Ovary (tissue), 7 donors: ENCODE measurements at regions not wholly inside any gene's neighbourhood (a gene's known extent, or its start where the extent isn't known, plus 50 kb on each side); places are given as distances from the start of the nearest gene placed in this dataset.
"Not testable (repeated sequence)": the region's sequence is repeated elsewhere in the genome, so short reads cannot be mapped to it uniquely, and the experiment has no call there.

Experiments used
- DNase-seq, 5 donors: peaks; one replicate each; pipeline ENCODE4 v3.0.0-alpha.2; 2019 to 2020
- H3K27ac ChIP-seq, 2 donors: fragments of 200-600 bp; one replicate each; pipeline versions ENCODE4 v1.5.1 to v1.8.0; 2019 to 2022
- H3K27me3 ChIP-seq: fragments of 200-600 bp; one replicate; pipeline ENCODE4 v1.8.0; 2022
- H3K36me3 ChIP-seq: fragments of 200-600 bp; sonication (generic); one replicate; pipeline ENCODE4 v1.5.1; 2019
- H3K4me1 ChIP-seq: one replicate; pipeline ENCODE4 v1.8.1; 2013; ENCODE audit warnings: mild to moderate bottlenecking, moderate library complexity; ENCODE audit not compliant: insufficient read depth
- H3K4me3 ChIP-seq: fragments of 200-600 bp; sonication (generic); one replicate; pipeline ENCODE4 v1.5.1; 2017
- H3K9me3 ChIP-seq, 2 donors: fragments of 200-600 bp in 1 of 2; sonication (generic) in 1 of 2; one replicate each; pipeline versions ENCODE4 v1.5.1 to v1.8.1; 2013 to 2019; ENCODE audit warnings: mild to moderate bottlenecking in 1 of 2, moderate library complexity in 1 of 2
- CTCF ChIP-seq, 3 donors: fragments of 450-650 bp in 2 of 3; fragments of 200-600 bp in 1 of 3; IDR thresholded peaks; one replicate each; pipeline versions ENCODE4 v1.5.1 to v1.8.0; 2016 to 2022; ENCODE audit warnings: antibody characterized with exemption in 3 of 3, mild to moderate bottlenecking in 1 of 3
- EP300 ChIP-seq: sonication (generic); formaldehyde crosslinking; IDR thresholded peaks from one replicate; pipeline ENCODE4 v1.6.1; 2017; ENCODE audit warnings: antibody characterized with exemption
- POLR2A ChIP-seq: fragments of 450-650 bp; IDR thresholded peaks from one replicate; pipeline ENCODE4 v1.6.1; 2017; ENCODE audit warnings: antibody characterized with exemption, mild to moderate bottlenecking, moderate library complexity
- WGBS, 3 donors: extraction: QIAGEN DNeasy Blood & Tissue Kit in 1 of 3; methylation state at CpG; one replicate each; pipeline versions ENCODE4 v1.1.5 to v1.1.7; 2013 to 2017; 5-methylcytosine and 5-hydroxymethylcytosine counted together
- intact Hi-C, 4 donors: fragments of 100-400 bp; cut with DNase I; formaldehyde crosslinking; loops; one replicate each; pipeline versions ENCODE4 v1.11.0 to v1.15.1; 2022 to 2023
- donor health status: DM: no; HTN: no; CAD: no; lungs with moderate emphysema.
- donor health status: DM: no; HTN: no; CAD: no.
- donor health status: Bipolar disorder and iron deficiency.
- donor health status: DM: no; HTN: no; CAD: no.
- donor health status: DM: yes; HTN: yes; CAD: no.

- H3K27ac ChIP-seq = no peak overlapping the region
- H3K4me3 ChIP-seq = no peak overlapping the region
- WGBS, 3 donors = 17 to 32% (median 30%) methylated on average over 3 of the region's 3 CpGs
- no peaks in the 10 kb centered on the region for H3K36me3 ChIP-seq
- TF ChIP-seq CTCF (IDR thresholded peaks at IDR 0.05) = no peak
- no peak for TF ChIP-seq EP300
- TF ChIP-seq POLR2A = no peak
- no peaks in the 10 kb centered on the region for H3K9me3 ChIP-seq
- intact Hi-C loops = no loop called here
- no peak for DNase-seq
- no peaks in the 10 kb centered on the region for H3K27me3 ChIP-seq
- H3K4me1 ChIP-seq = no peaks in the 10 kb centered on the region
These were observed 131.3 kb downstream of the LPIN1 start for GRCh38 chr2:11877764-11878163.

GRCh38 chr2:11885253-11885652 lies 138.8 kb downstream of the LPIN1 start:
- DNase-seq, H3K4me1 ChIP-seq, H3K9me3 ChIP-seq, intact Hi-C loops, H3K27ac ChIP-seq, H3K4me3 ChIP-seq, H3K36me3 ChIP-seq, H3K27me3 ChIP-seq: not testable (repeated sequence)
- WGBS, 3 donors = 67 to 90% (median 80%) methylated on average over 4 of the region's 4 CpGs

GRCh38 chr2:11886899-11887298 lies 140.5 kb downstream of the LPIN1 start:
- intact Hi-C loops, H3K4me3 ChIP-seq, H3K4me1 ChIP-seq, H3K36me3 ChIP-seq, DNase-seq, H3K27me3 ChIP-seq, H3K9me3 ChIP-seq, H3K27ac ChIP-seq: not testable (repeated sequence)
- WGBS, 3 donors = 89 to 95% (median 90%) methylated on average over 8 of the region's 8 CpGs

GRCh38 chr2:11889101-11889850 lies 142.8 kb downstream of the LPIN1 start:
- no peaks in the 10 kb centered on the region for H3K36me3 ChIP-seq
- 68 to 79% (median 70%) methylated on average over 2 of the region's 2 CpGs for WGBS, 3 donors
- TF ChIP-seq POLR2A (no peak), EP300 (no peak), CTCF (IDR thresholded peaks at IDR 0.05) (no peak)
- no peak for DNase-seq
- no peaks in the 10 kb centered on the region for H3K9me3 ChIP-seq
- no peaks in the 10 kb centered on the region for H3K27me3 ChIP-seq
- intact Hi-C loops = no loop called here
- H3K27ac ChIP-seq = no peak overlapping the region
- no peak overlapping the region for H3K4me3 ChIP-seq
- H3K4me1 ChIP-seq = no peaks in the 10 kb centered on the region

GRCh38 chr2:11889854-11890253 lies 143.4 kb downstream of the LPIN1 start:
- Histone ChIP-seq H3K27ac (no peak overlapping the region), H3K9me3 (no peaks in the 10 kb centered on the region), H3K4me1 (no peaks in the 10 kb centered on the region), H3K4me3 (no peak overlapping the region), H3K36me3 (no peaks in the 10 kb centered on the region), H3K27me3 (no peaks in the 10 kb centered on the region)
- intact Hi-C loops = no loop called here
- no peak for TF ChIP-seq CTCF (IDR thresholded peaks at IDR 0.05)
- no peak for TF ChIP-seq EP300
- no peak for TF ChIP-seq POLR2A
- 68 to 74% (median 74%) methylated on average over 1 of the region's 1 CpG for WGBS, 3 donors
- DNase-seq = no peak
